Loucy (cell line): ENCODE measurements at regions not wholly inside any gene's neighbourhood (a gene's known extent, or its start where the extent isn't known, plus 50 kb on each side); places are given as distances from the start of the nearest gene placed in this dataset.

ENCODE experiments used
- EZH2phosphoT487 ChIP-seq: fragments of 200-600 bp; IDR thresholded peaks from 2 replicates; pipeline ENCODE4 v1.6.1; 2018; ENCODE audit warnings: antibody characterized with exemption, mild to moderate bottlenecking, moderate library complexity, borderline replicate concordance
- TF ChIP-seq, protein P1 (sequence below): fragments of 200-600 bp; sonication (generic); conservative IDR thresholded peaks from 2 replicates; pipeline ENCODE4 v1.5.1; 2014; ENCODE audit warnings: mild to moderate bottlenecking, antibody characterized with exemption, low read length

DNA sequence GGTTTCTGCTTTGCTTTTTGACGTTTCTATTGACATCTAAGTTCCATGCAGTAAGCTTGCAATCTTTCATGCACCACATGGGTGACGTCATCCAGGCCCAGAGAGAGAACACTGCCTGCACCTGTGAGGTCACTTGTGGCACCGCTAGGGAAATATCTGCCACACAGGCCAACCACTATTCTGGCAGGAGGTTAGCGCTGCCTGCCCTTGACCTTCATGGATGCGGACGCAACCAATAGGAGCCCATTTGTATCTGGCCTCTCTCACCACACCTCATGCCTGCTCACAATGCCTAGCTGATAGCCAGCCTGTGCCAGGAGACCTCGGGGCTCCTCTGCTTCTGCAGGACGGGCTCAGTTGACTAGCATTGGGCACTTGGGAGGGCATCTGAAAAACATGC is 55.8 kb upstream of the PRR23E start:
- TF ChIP-seq, protein P1, sequence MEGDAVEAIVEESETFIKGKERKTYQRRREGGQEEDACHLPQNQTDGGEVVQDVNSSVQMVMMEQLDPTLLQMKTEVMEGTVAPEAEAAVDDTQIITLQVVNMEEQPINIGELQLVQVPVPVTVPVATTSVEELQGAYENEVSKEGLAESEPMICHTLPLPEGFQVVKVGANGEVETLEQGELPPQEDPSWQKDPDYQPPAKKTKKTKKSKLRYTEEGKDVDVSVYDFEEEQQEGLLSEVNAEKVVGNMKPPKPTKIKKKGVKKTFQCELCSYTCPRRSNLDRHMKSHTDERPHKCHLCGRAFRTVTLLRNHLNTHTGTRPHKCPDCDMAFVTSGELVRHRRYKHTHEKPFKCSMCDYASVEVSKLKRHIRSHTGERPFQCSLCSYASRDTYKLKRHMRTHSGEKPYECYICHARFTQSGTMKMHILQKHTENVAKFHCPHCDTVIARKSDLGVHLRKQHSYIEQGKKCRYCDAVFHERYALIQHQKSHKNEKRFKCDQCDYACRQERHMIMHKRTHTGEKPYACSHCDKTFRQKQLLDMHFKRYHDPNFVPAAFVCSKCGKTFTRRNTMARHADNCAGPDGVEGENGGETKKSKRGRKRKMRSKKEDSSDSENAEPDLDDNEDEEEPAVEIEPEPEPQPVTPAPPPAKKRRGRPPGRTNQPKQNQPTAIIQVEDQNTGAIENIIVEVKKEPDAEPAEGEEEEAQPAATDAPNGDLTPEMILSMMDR = no peak
- no peak for TF ChIP-seq EZH2phosphoT487
